HG03432 (cell line): ENCODE measurements at regions not wholly inside any gene's neighbourhood (a gene's known extent, or its start where the extent isn't known, plus 50 kb on each side); places are given as distances from the start of the nearest gene placed in this dataset.

Source experiments
- ATAC-seq: cut with Tn5 transposase; IDR thresholded peaks from one replicate; pipeline ENCODE4 v1.9.1; 2021; ENCODE audit warnings: mild to moderate bottlenecking, moderate library complexity; ENCODE audit not compliant: unreplicated experiment

GRCh38 chr3:132232231-132232792, 84.9 kb upstream of the ACP3 start:
- peak; percentile 37 for ATAC-seq

DNA sequence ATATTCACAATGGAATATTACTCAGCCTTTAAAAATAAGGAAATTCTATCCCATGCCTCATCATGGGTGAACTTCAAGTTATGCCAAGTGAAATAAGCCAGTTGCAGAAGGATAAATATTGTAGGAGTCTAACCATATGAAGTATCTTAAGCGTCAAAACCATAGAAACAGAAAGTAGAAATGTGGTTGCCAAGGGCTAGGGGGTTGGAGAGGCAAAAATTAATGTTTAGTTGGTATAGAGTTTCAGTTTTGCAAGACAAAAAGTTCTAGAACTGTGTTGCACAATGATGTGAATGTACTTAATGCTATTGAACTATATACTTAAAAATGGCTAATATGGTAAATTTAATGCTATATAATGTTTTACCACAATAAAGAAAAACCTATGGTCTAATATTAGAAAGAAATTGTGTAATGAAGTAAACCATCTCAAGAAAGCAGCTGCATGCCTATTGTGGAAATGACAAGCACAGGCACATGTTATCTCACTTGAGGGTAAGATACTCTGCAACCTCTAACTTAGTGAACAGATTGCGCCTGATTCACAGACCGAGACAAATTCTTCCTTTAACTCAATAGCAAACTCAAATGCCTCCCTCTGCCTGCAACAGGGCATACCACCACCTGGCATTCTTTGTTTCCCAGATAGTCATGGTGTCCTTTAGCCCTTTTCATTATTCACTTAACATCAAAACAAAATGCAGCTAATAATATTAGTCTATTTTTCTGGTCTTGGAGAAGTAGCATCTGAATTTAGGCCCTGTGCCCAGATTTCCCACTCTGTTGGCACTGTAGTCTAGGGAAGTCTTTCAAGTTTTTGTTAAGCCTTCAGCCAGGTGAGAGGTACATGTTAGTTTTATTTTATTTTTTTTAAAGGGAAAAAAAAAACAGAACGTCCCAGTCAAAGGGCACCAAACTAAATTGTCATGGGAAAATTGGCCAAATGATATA, 80.2 kb upstream of the ACP3 start:
- ATAC-seq = peak; percentile 75

DNA sequence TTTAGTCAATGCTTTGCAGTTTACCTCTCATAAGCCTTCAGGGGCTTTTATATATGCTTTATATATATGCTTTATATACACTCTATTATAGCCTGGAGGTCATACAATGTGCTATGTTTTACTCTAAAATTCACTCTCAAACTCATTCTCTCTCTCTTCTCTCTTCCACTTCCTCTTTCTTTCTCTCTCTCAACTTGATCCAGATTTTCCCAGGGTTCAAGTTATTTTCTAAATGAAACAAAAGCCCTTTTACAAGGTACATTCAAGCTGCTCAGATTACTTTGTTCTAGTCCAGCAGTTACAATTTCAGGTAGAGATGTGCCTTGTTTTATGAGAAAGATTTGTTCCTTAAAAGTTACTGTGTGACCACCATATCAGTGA, 79.6 kb upstream of the ACP3 start:
- ATAC-seq = no peak

- no peak for ATAC-seq
Observed at GRCh38 chr3:132239587-132239986, 77.6 kb upstream of the ACP3 start.

DNA sequence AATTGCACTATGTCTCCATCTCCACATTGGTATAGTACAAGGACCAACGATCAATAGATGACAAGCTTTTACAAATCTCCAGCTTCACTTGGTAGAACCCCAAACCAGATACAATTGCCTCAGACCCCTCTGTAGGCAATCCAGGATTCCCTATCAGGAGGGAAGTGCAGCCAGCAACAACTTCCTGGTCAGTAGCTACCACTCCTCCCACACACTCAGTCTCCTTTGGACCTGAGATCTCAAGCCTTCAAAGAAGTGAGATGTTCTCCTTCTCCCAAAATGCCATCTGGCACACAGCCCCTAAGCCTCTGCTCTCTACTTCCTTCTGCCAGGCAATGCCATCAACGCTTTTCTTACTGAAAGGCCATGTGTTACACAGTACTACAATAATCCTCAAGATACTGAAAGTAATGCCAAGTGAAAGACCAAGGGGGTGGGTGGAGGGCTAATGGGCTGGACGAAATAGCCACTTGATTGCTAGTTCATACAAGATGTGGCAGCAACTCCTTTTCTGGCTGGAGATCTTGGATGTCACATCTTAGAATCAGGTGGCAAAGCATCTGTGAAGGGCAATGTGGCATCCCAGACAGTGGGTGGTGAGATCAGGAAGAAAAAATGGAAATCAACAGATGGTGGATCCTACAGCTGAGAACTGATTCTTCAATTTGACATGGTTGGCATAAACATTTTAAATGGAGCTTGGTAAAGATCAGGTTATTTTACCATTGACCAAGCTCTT, 75.3 kb upstream of the ACP3 start:
- no peak for ATAC-seq

DNA sequence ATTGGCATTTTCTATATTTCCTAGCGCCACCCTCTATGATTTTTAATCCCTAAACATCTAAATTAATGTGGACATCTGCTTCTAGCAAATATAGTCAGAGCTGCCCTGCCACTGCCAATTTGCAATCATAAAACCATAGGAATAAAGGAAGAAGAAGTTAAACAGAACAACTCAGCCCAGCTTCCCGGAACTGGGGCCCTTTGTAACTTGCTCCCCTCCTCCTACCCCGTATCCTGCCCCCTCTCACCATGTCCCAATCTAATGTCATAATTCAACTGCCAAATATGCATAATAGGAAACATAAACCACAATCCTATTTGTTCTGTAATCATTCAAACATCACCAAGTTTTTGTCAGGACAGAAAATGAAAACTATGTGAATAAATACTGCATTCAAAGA, 74.4 kb upstream of the ACP3 start:
- ATAC-seq = no peak

- no peak for ATAC-seq
Observed at GRCh38 chr3:132245552-132246142, 71.6 kb upstream of the ACP3 start.

GRCh38 chr3:132246212-132246611, 71.0 kb upstream of the ACP3 start:
- ATAC-seq = no peak

DNA sequence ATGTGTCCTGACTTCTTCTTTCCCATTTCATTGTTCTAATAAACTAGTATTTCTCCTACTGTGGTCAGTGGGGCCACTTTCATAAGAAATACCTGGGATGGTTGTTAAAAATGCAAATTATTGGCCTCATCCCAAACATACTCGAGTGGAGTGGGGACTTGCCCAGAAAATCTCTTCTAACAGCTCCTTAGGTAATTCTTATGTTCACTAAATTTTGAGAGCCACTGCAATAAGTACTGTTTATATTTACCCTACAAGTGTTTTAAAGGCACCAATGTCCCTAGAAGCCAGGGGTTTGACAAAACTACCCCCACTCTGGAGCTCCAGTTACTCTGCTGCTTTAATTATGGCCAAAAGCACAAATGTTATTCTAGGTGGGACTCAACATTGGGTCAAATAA, 70.0 kb upstream of the ACP3 start:
- ATAC-seq = no peak

DNA sequence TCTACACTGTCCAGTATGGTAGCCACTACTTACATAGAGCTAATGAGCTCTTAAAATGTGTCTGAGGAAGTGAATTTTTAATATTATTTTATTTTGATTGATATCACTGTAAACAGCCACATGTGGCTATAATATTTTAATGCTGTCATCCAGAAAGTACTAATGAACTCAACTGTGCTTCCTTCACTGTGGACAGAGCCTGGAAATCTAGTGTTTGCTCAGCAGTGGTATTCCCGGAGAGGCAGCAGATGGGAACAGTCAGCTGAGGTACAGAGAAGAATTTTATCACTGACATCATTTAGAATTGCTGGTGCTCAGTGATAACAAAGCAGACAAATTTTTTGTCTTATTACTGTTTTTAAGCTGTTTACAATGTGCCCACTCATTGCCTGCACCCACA, 68.7 kb upstream of the ACP3 start:
- no peak for ATAC-seq

DNA sequence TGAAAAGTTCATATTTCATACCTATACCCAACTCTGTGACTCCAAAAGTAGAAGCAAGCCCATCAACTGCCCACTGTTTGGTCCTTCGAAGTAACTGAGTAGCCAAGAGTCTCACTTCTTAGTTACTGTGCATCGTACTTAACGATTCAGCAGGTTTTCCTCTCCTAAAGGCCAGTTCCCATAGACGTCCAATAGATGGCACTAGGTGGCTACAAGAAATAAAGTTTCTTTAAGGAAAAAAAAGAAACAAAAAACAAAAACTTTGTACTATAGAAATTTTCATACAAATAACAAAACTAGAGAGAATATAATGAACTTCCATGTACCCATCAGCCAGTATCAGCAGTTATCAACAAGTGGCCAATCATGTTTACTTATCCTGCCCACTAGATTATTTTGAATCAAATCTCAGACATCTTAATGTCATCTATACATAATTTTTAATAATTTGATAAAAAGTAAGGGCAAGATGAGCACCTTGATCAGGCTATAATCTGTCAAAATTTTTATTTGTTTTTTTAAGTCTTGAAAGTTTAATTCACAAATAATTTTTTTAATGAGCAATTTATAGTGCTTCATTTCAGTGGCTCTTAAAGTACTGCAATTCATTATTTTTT, 63.8 kb upstream of the ACP3 start:
- no peak for ATAC-seq

DNA sequence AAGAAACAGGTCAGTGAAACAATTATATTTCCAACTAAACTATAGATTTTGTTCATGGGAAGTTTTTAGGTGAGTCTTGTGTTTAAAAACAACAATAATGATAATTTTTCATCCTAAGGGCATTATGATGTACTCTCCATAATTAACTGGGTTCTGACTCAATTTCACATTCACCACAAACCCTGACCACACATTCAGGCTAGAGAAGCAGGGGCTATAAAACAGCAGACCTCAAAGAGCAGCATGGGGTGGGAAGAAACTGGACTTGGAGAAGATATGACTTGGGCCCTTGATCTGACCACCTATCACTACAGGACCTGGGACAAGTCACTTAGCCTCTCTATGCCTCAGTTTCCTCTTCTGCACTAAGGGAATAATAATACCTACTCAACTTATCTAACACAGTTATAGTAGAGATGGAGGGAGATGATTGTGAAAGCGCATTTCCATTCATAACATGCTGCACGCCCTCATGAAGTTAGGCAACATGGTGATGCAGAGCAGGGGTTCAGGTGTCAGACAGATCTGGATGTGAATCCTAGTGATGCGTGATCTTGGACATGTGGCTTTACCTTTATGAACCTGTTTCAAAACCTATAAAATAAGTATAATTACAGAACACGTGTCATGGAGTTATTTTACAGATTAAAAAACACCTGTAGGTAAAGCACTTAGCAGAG, 63.0 kb upstream of the ACP3 start:
- ATAC-seq = no peak

- ATAC-seq = no peak
Observed at GRCh38 chr3:132255041-132255745, 62.0 kb upstream of the ACP3 start.

- no peak for ATAC-seq
Observed at GRCh38 chr3:132256989-132257388, 60.2 kb upstream of the ACP3 start.

GRCh38 chr3:132261506-132261905, 55.7 kb upstream of the ACP3 start:
- no peak for ATAC-seq

GRCh38 chr3:132262305-132262704, 54.9 kb upstream of the ACP3 start:
- no peak for ATAC-seq

GRCh38 chr3:132262956-132263355, 54.3 kb upstream of the ACP3 start:
- no peak for ATAC-seq

DNA sequence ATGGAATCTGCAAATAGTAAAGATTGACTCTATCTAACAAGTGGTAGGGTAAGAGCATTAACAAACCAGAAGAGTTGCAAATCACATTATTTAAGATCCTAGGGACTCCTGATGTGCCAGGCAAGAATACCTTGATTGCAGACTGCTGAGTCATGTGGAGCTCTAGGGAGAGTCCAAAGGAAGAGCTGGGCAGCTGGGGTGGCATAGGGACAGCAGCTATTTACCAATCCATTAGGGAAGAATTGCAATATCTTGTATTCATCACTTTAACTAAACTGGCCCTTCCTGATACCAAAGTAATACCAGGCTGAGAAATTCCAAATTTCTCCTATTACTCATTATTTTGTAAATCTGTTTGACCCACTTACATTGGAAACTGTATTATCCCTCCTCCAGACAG, 52.2 kb upstream of the ACP3 start:
- no peak for ATAC-seq

- no peak for ATAC-seq
Observed at GRCh38 chr3:132265488-132265887, 51.7 kb upstream of the ACP3 start.
